ENCODE measurements at regions not wholly inside any gene's neighbourhood (a gene's known extent, or its start where the extent isn't known, plus 50 kb on each side); places are given as distances from the start of the nearest gene placed in this dataset.
"Not testable (repeated sequence)": the region's sequence is repeated elsewhere in the genome, so short reads cannot be mapped to it uniquely, and the experiment has no call there.

DNA sequence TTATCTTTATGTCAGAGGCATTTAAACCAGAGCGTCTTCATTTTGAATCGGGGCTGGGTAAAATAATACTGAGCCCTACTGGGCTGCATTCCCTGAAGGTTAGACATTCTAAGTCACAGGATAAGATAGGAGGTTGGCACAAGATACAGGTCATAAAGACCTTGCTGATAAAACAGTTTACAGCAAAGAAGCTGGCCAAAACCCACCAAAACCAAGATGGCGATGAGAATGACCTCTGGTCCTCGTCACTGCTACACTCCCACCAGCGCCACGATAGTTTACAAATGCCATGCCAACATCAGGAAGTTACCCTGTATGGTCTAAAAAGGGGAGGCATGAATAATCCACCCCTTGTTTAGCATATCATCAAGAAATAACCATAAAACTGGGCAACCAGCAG is 110.5 kb upstream of the ZFP64 start:
- not testable (repeated sequence) for DNase-seq

GRCh38 chr20:52295556-52295955 is 104.0 kb upstream of the ZFP64 start:
- DNase-seq = no peak

GRCh38 chr20:52294106-52294628 is 102.6 kb upstream of the ZFP64 start:
- DNase-seq = no peak

DNA sequence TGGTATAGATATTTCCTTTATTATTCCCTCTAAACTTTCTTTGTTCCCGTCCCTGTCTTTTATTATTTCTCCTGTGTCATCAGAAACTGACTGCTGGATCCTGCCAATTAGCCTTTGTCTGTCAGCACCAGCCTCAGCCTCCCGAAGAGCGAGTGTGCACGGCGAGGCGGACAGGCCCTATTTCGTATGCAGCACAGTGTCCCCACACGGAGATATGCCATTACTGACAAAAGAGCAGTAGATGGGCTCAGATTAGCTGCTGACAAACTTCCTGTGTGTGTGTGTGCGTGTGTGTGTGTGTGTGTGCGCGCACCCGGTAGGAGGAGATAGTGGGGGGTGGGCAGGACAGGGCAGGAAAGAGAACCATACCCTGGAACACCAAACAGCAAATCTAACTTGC is 99.5 kb upstream of the ZFP64 start:
- no peak for DNase-seq

DNA sequence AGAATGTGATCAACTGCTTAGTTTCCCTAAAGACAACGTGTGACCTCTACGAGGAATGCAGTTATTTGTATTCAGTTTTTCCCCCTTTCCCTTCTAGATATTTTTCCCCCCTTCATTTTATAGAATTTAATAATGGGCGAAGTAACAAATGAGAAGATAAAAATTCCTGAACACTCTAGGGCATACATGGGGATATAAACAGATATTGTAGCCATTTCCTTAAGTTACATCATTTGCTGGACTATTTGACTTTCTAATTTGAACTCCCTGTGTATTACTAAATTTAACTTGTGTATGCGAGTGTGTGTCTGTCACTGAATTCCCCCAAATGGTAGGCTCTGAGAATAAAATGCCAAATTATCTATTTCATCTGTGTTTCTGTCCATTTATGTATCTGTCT is 99.0 kb upstream of the ZFP64 start:
- no peak for DNase-seq

DNA sequence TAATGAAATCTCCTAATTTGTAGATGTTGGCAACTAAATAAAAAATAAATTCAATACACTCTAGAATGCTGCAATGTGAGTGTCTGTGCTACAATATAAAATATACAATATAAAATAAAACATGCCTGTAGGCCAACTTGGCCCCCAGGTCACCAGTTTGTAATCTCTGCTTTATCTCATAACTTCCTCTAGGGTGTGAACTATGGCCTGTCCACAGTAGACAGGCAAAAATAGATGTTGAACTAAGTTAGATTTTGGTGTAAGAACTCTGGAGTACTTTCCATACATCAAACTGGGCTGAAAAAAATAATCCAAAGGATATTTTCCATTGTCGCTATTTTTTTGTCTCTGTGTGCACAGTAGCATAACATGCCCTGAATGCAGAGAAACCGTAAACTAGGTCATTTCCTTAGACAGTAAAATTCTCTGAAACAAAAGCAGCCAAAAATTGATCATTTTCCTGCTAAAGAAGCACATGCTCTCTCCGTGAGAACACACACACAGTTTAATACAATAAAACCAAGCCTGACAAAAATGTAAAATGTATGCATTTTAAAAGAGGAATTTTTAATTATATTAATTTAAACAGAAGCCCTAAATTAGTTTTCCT is 98.5 kb upstream of the ZFP64 start:
- no peak for DNase-seq

DNA sequence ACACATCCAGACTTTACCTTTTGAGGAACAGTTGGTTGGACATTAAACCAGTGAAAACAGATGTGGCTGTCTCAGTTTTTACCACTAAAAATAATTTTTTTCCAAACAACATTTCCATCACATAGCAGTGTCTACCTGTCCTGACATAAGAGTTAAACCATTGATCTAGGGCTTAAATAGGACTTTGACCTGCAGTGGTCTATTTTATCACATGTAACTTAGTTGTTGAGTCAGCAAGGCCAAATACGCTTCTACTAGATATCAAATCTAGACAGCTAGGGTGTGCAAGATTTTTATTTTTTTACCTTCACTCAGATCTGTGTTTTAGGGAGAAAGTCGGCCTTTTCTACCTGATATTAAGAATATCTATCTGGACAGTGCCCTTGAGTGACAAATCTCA is 88.8 kb upstream of the ZFP64 start:
- no peak for DNase-seq

DNA sequence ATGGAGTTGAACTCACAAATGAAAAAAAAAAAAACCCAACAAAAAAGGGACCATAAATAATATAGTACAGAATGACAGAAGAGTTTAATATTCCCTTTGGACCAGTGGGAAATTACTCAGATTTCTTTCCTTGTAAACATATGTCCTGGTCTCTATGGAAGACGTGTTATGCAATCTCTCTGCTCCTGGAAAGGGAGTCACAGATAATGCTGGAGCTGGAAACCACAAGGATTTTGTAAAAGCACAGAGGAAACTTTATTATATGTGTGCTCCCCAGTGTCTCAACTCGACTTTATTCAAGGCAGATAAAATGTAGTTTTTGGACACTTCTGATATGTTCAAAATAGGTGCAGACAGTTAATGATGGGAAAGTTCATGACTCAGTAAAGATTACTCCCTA is 88.1 kb upstream of the ZFP64 start:
- no peak for DNase-seq

DNA sequence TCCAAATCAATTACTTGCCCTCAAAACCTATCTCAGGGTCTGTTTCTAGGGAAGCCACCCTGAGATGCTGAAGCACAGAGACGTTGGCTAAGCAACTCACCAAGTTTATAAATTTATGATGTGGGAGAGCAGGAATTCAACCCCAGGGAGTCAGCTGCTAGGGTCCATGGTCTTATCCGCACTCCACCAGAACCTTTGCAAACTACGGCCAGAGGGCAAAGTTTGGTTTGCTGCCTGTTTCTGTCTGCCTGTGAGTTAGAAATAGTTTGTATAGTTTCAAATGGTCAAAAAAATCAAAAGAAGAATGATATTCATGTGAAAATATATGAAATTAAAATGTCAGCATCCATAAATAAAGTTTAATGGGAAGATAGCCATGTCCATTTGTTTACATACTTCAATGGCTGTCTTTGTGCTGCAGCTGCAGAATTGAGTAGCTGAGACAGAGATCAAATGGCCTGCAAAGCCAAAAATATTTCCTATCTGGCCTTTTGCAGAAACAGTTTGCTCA is 83.7 kb upstream of the ZFP64 start:
- DNase-seq = no peak

- no peak for DNase-seq
These were observed 79.1 kb upstream of the ZFP64 start for GRCh38 chr20:52270696-52271095.

DNA sequence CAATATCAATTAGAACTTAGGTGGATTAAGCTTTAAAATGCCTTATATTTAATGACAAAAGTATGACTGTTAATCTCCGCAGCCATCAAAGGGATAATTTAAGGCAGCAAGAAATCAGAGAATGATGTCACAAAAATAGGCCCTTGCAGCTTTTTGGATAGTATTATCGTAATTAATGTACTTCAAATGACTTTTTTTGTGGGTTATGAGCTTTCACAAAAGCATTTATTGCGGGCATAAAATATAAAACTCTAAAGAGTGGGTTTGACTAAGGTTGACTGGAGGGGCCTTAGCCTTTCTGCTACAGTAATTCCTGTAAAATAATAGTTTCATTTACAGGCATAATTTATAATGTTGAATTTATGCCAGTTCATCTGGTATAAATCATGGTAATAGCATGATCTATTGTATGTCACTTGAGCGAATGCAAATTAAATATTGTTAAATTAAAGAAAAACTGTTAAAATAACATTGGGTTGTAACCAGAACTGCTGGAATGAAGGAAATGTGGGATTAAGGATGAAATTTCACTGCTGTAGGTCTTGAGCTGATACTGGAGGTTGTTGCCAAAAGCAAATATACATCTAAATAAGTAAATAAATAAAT is 78.5 kb upstream of the ZFP64 start:
- DNase-seq = no peak

GRCh38 chr20:52269321-52269720 is 77.7 kb upstream of the ZFP64 start:
- peak; percentile 66 for DNase-seq

GRCh38 chr20:52268184-52268749 is 76.7 kb upstream of the ZFP64 start:
- no peak for DNase-seq

DNA sequence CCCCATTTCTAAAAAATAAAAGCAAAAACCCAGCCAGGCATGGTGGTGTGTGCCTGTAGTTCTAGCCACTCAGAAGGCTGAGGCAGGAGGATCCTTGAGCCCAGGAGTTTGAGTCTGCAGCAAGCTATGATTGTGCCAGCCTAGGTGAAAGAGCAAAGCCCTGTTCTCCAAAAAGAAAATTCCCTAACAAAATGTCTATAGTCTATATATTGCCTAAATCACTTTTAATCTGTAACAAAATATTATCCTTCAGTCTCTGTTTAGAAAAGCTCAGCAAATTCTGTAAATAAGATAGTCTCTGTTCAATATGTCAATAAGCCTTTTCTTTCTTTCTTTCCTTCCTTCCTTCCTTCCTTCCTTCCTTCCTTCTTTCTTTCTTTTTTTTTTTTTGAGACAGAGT is 75.8 kb upstream of the ZFP64 start:
- DNase-seq = no peak

- no peak for DNase-seq
These were observed 72.2 kb upstream of the ZFP64 start for GRCh38 chr20:52263757-52264156.

- DNase-seq = no peak
These were observed 70.2 kb upstream of the ZFP64 start for GRCh38 chr20:52261792-52262191.

DNA sequence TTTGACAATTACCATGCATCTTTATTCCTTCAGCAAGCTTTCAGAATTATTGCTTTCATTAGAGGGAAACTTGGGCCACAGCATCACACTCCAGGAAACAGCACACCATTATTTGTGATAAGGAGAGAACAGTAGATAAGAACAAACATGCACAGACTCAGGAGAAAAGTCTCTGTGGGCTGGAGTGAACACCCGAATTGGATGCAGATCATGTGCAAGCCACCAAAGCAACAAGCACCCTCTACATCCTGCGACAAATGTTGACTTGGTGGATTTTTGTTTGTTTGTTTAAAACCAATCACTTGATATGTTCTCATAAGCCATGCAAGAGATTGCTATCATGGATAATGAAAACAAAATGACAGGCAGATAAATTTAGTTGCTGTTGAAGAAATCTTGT is 67.7 kb upstream of the ZFP64 start:
- DNase-seq = no peak

GRCh38 chr20:52256454-52256853 is 64.9 kb upstream of the ZFP64 start:
- DNase-seq = no peak

GRCh38 chr20:52252664-52253063 is 61.1 kb upstream of the ZFP64 start:
- DNase-seq = no peak

DNA sequence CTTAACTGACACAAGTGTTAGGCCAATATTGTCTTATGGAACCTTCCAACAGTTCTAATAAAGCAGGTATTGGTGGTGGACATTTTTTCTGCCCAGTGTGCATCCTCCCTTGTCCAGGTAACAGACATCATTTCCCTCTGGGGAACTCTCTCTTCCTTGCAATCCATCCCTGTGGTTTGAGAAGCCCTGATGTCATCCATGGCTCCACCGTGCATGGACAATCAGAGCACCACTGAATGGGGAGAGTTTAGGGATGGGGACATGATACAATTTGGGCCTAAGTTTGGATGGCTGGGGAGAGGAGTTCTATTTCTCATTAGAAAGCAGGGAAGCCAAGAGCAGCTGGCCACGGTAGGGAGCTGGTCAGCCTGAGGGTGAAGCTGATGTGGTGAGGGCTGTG is 60.2 kb upstream of the ZFP64 start:
- DNase-seq = no peak

- no peak for DNase-seq
These were observed 59.6 kb upstream of the ZFP64 start for GRCh38 chr20:52251136-52251700.

GRCh38 chr20:52247548-52247947 is 56.0 kb upstream of the ZFP64 start:
- DNase-seq = no peak

GRCh38 chr20:52246366-52246765 is 54.8 kb upstream of the ZFP64 start:
- DNase-seq = no peak

DNA sequence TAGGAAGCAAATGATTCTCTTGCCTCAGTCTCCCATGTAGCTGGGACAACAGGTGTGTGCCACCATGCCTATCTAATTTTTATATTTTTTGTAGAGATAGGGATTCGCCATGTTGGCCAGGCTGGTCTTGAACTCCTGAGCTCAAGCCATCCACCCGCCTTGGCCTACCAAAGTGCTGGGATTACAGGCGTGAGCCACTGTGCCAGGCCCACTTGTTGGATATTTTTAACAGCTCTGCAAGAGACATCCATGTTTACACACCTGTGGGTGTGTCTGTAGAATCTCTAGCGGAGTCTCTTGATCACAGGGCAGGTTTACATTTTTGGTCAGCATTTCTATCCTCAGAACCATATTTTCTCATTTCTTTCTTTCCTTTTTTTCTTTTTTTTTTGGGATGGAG is 53.1 kb upstream of the ZFP64 start:
- DNase-seq = no peak

All from hematopoietic multipotent progenitor cell treated with erythropoietin and hydrocortisone succinate and interleukin-3 and kit ligand, for 4 days (in vitro differentiated cells).